ACHN (cell line): ENCODE measurements at regions not wholly inside any gene's neighbourhood (a gene's known extent, or its start where the extent isn't known, plus 50 kb on each side); places are given as distances from the start of the nearest gene placed in this dataset.

ENCODE experiments used
- DNase-seq: peaks from one replicate; pipeline ENCODE4 v3.0.0-alpha.2; 2015
- in situ Hi-C: cut with HindIII; loops from 2 replicates; pipeline ENCODE4 v1.10.0; 2017; ENCODE audit warnings: low sequenced_read_pairs, low pct_ligation_motif_present, low pct_unique_long_range_greater_than_20kb

- DNase-seq: no peak
- in situ Hi-C loops: no loop called here
These were observed 59.6 kb upstream of the ZFP64 start for GRCh38 chr20:52251136-52251700.

- in situ Hi-C loops: no loop called here
- DNase-seq: no peak
These were observed 56.0 kb upstream of the ZFP64 start for GRCh38 chr20:52247548-52247947.

- in situ Hi-C loops: no loop called here
- no peak for DNase-seq
These were observed 54.8 kb upstream of the ZFP64 start for GRCh38 chr20:52246366-52246765.

GRCh38 chr20:52244702-52245101, 53.1 kb upstream of the ZFP64 start:
- in situ Hi-C loops: no loop called here
- DNase-seq: no peak

GRCh38 chr20:52242237-52243230, 51.0 kb upstream of the ZFP64 start:
- in situ Hi-C loops: no loop called here
- peak; percentile 22 for DNase-seq
